Aorta (tissue), 5 donors: ENCODE measurements at regions not wholly inside any gene's neighbourhood (a gene's known extent, or its start where the extent isn't known, plus 50 kb on each side); places are given as distances from the start of the nearest gene placed in this dataset.

Experiments used
- ATAC-seq: fragments of 200-7000 bp; cut with Tn5 transposase; one replicate; pipeline ENCODE4 v1.9.1; 2022; ENCODE audit warnings: moderate library complexity; ENCODE audit not compliant: low FRiP score
- DNase-seq, 2 donors: peaks; one replicate each; pipeline ENCODE4 v3.0.0-alpha.2; 2020
- H3K27ac ChIP-seq, 2 donors: one replicate each; pipeline ENCODE4 v1.5.1; 2013; ENCODE audit warnings: low read length in 2 of 2, mild to moderate bottlenecking in 2 of 2, moderate library complexity in 2 of 2, control low read depth in 1 of 2, inconsistent platforms in 1 of 2, low read depth in 1 of 2
- H3K27me3 ChIP-seq, 2 donors: one replicate each; pipeline ENCODE4 v1.6.1; 2013; ENCODE audit warnings: control low read depth in 1 of 2, low read length in 1 of 2, mild to moderate bottlenecking in 1 of 2, moderate library complexity in 1 of 2; ENCODE audit not compliant: insufficient read depth in 2 of 2, control insufficient read depth in 1 of 2
- H3K36me3 ChIP-seq, 2 donors: one replicate each; pipeline ENCODE4 v1.6.1; 2013; ENCODE audit warnings: control low read depth in 1 of 2, low read length in 1 of 2, mild to moderate bottlenecking in 1 of 2; ENCODE audit not compliant: insufficient read depth in 2 of 2, control insufficient read depth in 1 of 2
- H3K4me1 ChIP-seq, 2 donors: one replicate each; pipeline ENCODE4 v1.6.1; 2013; ENCODE audit warnings: low read length in 2 of 2, control low read depth in 1 of 2, mild to moderate bottlenecking in 1 of 2, moderate library complexity in 1 of 2; ENCODE audit not compliant: insufficient read depth in 2 of 2, control insufficient read depth in 1 of 2
- H3K4me3 ChIP-seq, 2 donors: one replicate each; pipeline ENCODE4 v1.5.1; 2013; ENCODE audit warnings: low read length in 2 of 2, control low read depth in 1 of 2, mild to moderate bottlenecking in 1 of 2
- H3K9me3 ChIP-seq: one replicate; pipeline ENCODE4 v1.6.1; 2013; ENCODE audit warnings: mild to moderate bottlenecking, low read length; ENCODE audit not compliant: control insufficient read depth
- WGBS, 2 donors: extraction: QIAGEN DNeasy Blood & Tissue Kit; methylation state at CpG; one replicate each; pipeline ENCODE4 v1.1.7; 2013; 5-methylcytosine and 5-hydroxymethylcytosine counted together
- intact Hi-C, 2 donors: fragments of 100-400 bp; cut with DNase I; formaldehyde crosslinking; loops; one replicate each; pipeline versions ENCODE4 v1.14.2 to v1.15.0; 2022
- donor health status: healthy with polysubstance abuse.
- donor health status: Bipolar disorder and iron deficiency.
- donor health status: DM: no; HTN: no; CAD: no.
- donor health status: DM: no; HTN: no; CAD: no.
- donor health status: DM: yes; HTN: yes; CAD: no.

DNA sequence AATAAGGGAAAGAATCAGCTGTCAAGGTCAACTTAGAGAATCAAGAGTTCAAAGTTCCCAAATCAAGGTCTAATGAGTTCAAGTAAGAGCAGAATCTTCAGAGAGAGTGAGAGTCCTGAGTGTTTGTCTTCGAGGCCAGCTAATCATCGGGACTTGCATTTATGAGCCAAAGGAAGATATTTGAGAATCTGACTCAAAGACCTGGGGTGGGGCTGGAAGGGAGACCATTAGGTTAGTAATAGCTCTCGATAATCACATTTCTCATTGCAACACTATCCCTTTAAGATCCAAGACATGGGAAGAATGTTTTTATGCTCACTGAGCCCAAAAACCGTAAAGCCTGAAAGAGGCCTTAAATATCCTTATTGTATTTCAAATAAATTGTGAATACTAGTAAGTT, 72.0 kb upstream of the FSHR start:
- no peaks in the 10 kb centered on the region for H3K4me1 ChIP-seq
- no peaks in the 10 kb centered on the region for H3K27me3 ChIP-seq
- H3K36me3 ChIP-seq: no peaks in the 10 kb centered on the region
- H3K9me3 ChIP-seq: no peaks in the 10 kb centered on the region
- DNase-seq (no peak), ATAC-seq (no peak)
- intact Hi-C loops: no loop called here
- no peak overlapping the region for H3K4me3 ChIP-seq
- WGBS, 2 donors: 75 to 77% methylated on average over 4 of the region's 4 CpGs
- H3K27ac ChIP-seq: no peak overlapping the region

GRCh38 chr2:49225126-49225525, 70.8 kb upstream of the FSHR start:
- Histone ChIP-seq H3K9me3 (no peaks in the 10 kb centered on the region), H3K4me3 (no peak overlapping the region), H3K36me3 (no peaks in the 10 kb centered on the region), H3K27ac (no peak overlapping the region), H3K27me3 (no peaks in the 10 kb centered on the region), H3K4me1 (no peaks in the 10 kb centered on the region)
- no peak for ATAC-seq
- no peak for DNase-seq
- intact Hi-C loops: no loop called here

- H3K4me1 ChIP-seq: no peaks in the 10 kb centered on the region
- WGBS, 2 donors: 46 to 47% methylated on average over 4 of the region's 4 CpGs
- H3K36me3 ChIP-seq: no peaks in the 10 kb centered on the region
- no peak for DNase-seq
- H3K27ac ChIP-seq: no peak overlapping the region
- H3K27me3 ChIP-seq: no peaks in the 10 kb centered on the region
- H3K9me3 ChIP-seq: no peaks in the 10 kb centered on the region
- intact Hi-C loops: no loop called here
- ATAC-seq: no peak
- H3K4me3 ChIP-seq: no peak overlapping the region
Measured at GRCh38 chr2:49224426-49225010, 70.2 kb upstream of the FSHR start.

DNA sequence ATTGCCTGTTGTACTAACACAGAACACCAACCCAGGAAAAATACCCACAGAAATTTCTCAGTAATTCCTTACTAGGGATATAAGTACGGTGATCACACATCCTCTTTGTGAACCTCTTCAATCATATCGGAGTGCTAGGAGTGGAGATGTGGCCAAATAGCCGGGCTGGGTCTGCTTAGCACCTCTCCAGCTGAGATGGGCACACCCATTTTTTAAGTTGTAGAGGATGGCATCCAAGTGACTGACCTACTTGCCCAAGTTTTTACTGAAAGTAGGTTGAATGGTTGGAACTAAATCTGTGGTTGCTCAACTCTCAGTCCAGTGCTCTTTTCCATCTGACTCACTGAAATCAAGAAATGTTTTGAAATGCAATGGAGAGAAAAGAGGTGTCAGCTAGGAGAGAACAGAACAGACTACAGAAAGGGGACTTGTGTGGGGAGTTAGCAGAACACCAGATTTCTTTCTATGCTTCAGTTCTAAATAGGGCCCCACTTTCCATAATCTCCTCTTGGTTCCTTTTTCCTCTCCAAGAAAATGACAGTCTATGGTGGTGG, 68.7 kb upstream of the FSHR start:
- H3K27me3 ChIP-seq: no peaks in the 10 kb centered on the region
- H3K4me3 ChIP-seq: no peak overlapping the region
- H3K27ac ChIP-seq: no peak overlapping the region
- intact Hi-C loops: no loop called here
- H3K9me3 ChIP-seq: no peaks in the 10 kb centered on the region
- H3K4me1 ChIP-seq: no peaks in the 10 kb centered on the region
- WGBS, 2 donors: 56 to 72% methylated on average over 3 of the region's 3 CpGs
- H3K36me3 ChIP-seq: no peaks in the 10 kb centered on the region
- DNase-seq (no peak), ATAC-seq (no peak)

GRCh38 chr2:49219741-49220140, 65.4 kb upstream of the FSHR start:
- Histone ChIP-seq H3K27me3 (no peaks in the 10 kb centered on the region), H3K4me1 (no peaks in the 10 kb centered on the region), H3K27ac (no peak overlapping the region), H3K36me3 (no peaks in the 10 kb centered on the region), H3K4me3 (no peak overlapping the region), H3K9me3 (no peaks in the 10 kb centered on the region)
- no peak for ATAC-seq
- WGBS, 2 donors: 89 to 100% methylated on average over 1 of the region's 1 CpG
- intact Hi-C loops: no loop called here
- no peak for DNase-seq

DNA sequence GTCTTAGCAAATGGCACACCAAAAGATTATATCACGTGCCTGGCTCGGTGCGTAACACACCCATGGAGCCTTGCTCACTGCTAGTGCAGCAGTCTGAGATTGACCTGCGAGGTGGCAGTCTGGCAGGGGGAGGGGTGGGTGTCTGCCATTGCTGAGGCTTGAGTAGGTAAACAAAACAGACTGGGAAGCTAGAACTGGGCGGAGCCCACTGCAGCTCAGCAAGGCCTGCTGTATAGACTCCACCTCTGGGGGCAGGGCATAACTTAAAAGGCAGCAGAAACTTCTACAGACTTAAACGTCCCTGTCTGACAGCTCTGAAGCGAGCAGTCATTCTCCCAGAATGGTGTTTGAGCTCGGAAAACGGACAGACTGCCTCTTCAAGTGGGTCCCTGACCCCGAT, 55.9 kb upstream of the FSHR start:
- no peak for DNase-seq
- no peak overlapping the region for H3K4me3 ChIP-seq
- H3K9me3 ChIP-seq: no peaks in the 10 kb centered on the region
- H3K36me3 ChIP-seq: no peaks in the 10 kb centered on the region
- 41 to 60% methylated on average over 10 of the region's 10 CpGs for WGBS, 2 donors
- H3K27ac ChIP-seq: no peak overlapping the region
- no peaks in the 10 kb centered on the region for H3K27me3 ChIP-seq
- no peak for ATAC-seq
- intact Hi-C loops: no loop called here
- H3K4me1 ChIP-seq: no peaks in the 10 kb centered on the region

DNA sequence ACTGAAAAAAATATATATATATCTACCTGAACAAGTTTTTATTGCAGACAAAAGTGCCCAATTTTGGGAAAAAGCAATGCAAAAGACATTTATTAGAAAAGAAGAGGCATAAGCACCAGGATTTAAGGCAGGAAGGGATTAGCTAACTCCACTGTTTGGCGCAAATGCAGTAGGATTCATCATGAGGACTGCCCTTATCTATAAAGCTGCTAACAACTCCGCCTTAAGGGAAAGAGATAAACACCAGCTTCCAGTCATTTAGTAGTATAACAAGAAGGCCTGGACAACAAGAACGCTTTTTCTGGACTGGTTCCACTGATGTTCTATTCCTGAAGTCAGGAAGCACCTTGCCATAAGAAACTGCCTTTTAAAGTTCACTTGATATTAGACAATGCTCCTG, 52.9 kb upstream of the FSHR start:
- no peaks in the 10 kb centered on the region for H3K27me3 ChIP-seq
- WGBS, 2 donors: 84 to 88% methylated on average over 3 of the region's 3 CpGs
- no peaks in the 10 kb centered on the region for H3K36me3 ChIP-seq
- intact Hi-C loops: no loop called here
- ATAC-seq: no peak
- no peaks in the 10 kb centered on the region for H3K4me1 ChIP-seq
- H3K4me3 ChIP-seq: no peak overlapping the region
- no peaks in the 10 kb centered on the region for H3K9me3 ChIP-seq
- no peak overlapping the region for H3K27ac ChIP-seq
- no peak for DNase-seq
